ENCODE measurements at regions not wholly inside any gene's neighbourhood (a gene's known extent, or its start where the extent isn't known, plus 50 kb on each side); places are given as distances from the start of the nearest gene placed in this dataset.

GRCh38 chr16:80436510-80436909 lies 104.3 kb upstream of the DYNLRB2 start:
- no peak for TF ChIP-seq CTCF (conservative IDR thresholded peaks at IDR 0.05; ENCODE audit: low read depth, low read length)
- H3K4me3 ChIP-seq (ENCODE audit: low read length), result no peak overlapping the region
- DNase-seq (ENCODE audit: low read depth), result no peak

- no peak for DNase-seq (ENCODE audit: low read depth)
- TF ChIP-seq CTCF (conservative IDR thresholded peaks at IDR 0.05; ENCODE audit: low read depth, low read length), result no peak
- no peak overlapping the region for H3K4me3 ChIP-seq (ENCODE audit: low read length)
Observed at GRCh38 chr16:80433623-80434022, 107.2 kb upstream of the DYNLRB2 start.

DNA sequence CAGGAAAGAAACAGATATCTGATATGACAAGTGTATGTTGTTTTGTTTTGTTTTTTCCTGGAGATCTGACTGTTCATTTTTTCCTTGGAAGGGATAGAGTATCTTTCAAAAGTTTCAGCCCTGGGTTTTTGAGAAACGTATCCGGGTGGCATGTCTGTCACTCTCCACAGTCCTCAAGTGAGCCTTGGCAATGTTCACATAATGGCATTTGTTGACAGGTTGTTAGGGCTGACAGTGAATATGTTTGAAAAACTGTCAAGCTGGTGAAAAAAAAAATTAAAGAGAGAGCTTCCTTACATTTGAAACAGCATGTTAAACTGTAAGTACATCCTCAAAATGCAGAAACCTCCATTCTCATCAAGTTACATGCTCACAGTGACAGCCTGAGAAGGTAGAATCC lies 113.0 kb upstream of the DYNLRB2 start:
- H3K4me3 ChIP-seq (ENCODE audit: low read length), result no peak overlapping the region
- TF ChIP-seq CTCF (conservative IDR thresholded peaks at IDR 0.05; ENCODE audit: low read depth, low read length), result no peak
- no peak for DNase-seq (ENCODE audit: low read depth)

DNA sequence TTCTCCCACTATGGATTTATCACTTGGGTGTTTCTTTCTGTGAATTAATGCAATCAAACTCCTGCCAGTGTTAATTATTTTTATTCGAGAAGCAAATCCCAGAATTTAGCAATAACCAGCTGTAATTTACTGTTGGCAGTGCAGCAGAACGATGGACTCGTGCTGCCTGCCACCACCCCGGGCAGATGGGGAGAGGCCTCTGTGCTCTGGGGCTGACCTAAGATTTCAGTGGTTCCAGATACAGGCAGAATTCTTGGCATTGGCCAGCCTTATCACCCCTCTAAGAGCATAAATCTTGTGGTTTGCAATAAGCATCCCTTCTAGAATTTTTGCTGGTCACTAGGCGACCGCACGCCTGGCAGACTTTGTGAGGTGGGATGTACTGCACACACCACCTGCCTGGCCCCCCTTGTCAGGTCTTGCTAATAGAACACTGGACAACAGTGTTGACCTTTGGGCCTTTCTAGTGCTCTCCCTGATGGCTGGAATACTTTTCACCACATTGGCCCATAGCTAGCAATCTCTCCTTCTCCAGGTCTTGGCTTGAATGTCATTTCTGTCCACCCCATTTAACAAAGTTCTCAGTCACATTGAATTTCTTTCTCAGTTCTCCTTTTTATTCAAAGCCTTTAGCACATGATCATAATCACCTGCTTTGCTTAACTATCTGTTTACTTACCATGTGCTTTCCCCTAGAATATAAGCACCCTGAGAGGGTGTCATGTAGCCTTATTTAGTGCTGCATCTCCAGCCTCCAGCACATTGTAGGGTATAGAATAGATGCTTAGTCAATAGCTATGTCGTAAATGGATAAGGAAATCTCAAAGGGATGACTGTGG lies 122.1 kb upstream of the DYNLRB2 start:
- no peak for DNase-seq (ENCODE audit: low read depth)
- no peak for TF ChIP-seq CTCF (conservative IDR thresholded peaks at IDR 0.05; ENCODE audit: low read depth, low read length)
- no peak overlapping the region for H3K4me3 ChIP-seq (ENCODE audit: low read length)

DNA sequence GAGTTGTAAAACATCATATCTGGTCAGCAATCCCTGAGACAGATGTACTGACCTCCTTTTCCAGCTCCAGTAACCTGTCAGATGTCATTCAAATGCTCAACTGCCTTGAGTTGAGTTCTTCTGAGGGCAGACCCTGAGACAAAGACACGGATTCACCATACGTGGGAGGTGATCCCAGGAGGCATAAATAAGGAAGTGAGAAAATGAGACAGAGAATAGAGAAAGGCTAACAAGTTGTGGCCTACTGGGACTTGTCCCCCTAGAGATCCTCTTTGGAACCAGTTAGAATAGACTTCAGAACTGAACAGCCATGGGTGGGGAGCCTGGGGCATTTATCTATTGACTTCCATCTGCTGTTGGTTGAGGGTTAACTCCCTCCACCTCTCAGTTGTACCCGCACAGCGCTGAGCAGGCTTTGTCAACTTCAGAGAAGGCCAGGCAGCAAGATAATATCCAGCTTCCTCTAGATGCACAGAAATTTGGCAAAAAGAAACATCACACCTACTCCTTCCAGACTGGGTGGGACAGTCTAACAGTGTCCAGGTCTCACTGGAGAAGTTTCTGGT lies 123.0 kb upstream of the DYNLRB2 start:
- H3K4me3 ChIP-seq (ENCODE audit: low read length), result no peak overlapping the region
- TF ChIP-seq CTCF (conservative IDR thresholded peaks at IDR 0.05; ENCODE audit: low read depth, low read length), result no peak
- DNase-seq (ENCODE audit: low read depth), result no peak

- TF ChIP-seq CTCF (conservative IDR thresholded peaks at IDR 0.05; ENCODE audit: low read depth, low read length), result no peak
- DNase-seq (ENCODE audit: low read depth), result no peak
- H3K4me3 ChIP-seq (ENCODE audit: low read length), result no peak overlapping the region
Observed at GRCh38 chr16:80408014-80408413, 132.8 kb upstream of the DYNLRB2 start.

Measured in retinal pigment epithelial cell (primary cell).